Coronary artery (tissue), 2 donors: ENCODE measurements at regions not wholly inside any gene's neighbourhood (a gene's known extent, or its start where the extent isn't known, plus 50 kb on each side); places are given as distances from the start of the nearest gene placed in this dataset.

Experiments
- DNase-seq: peaks from one replicate; pipeline ENCODE4 v3.0.0-alpha.2; 2017; ENCODE audit warnings: low spot score
- H3K27ac ChIP-seq, 2 donors: fragments of 200-600 bp; sonication (generic); one replicate each; pipeline ENCODE4 v1.5.1; 2016 to 2019
- H3K4me3 ChIP-seq: fragments of 200-600 bp; sonication (generic); 2 replicates; pipeline ENCODE4 v1.5.1; 2016; ENCODE audit warnings: mild to moderate bottlenecking, moderate library complexity
- CTCF ChIP-seq: fragments of 200-600 bp; sonication (generic); IDR thresholded peaks from one replicate; pipeline ENCODE4 v1.5.1; 2019; ENCODE audit warnings: antibody characterized with exemption

- DNase-seq, result no peak
- TF ChIP-seq CTCF, result no peak
- no peak overlapping the region for H3K27ac ChIP-seq
- H3K4me3 ChIP-seq, result no peak overlapping the region
Observed at GRCh38 chr16:60346256-60346655, 1612.1 kb upstream of the GOT2 start.

- Histone ChIP-seq H3K4me3 (no peak overlapping the region), H3K27ac (no peak overlapping the region)
- DNase-seq, result no peak
- no peak for TF ChIP-seq CTCF
Observed at GRCh38 chr16:60337671-60338070, 1603.6 kb upstream of the GOT2 start.

GRCh38 chr16:60331168-60331567 lies 1597.1 kb upstream of the GOT2 start:
- no peak for DNase-seq
- H3K4me3 ChIP-seq, result no peak overlapping the region
- no peak overlapping the region for H3K27ac ChIP-seq
- no peak for TF ChIP-seq CTCF

GRCh38 chr16:60329108-60329507 lies 1595.0 kb upstream of the GOT2 start:
- no peak for TF ChIP-seq CTCF
- H3K27ac ChIP-seq, result no peak overlapping the region
- no peak overlapping the region for H3K4me3 ChIP-seq
- no peak for DNase-seq

GRCh38 chr16:60328152-60328551 lies 1594.0 kb upstream of the GOT2 start:
- Histone ChIP-seq H3K27ac (no peak overlapping the region), H3K4me3 (no peak overlapping the region)
- no peak for DNase-seq
- TF ChIP-seq CTCF, result no peak

GRCh38 chr16:60318486-60318885 lies 1584.4 kb upstream of the GOT2 start:
- TF ChIP-seq CTCF, result no peak
- no peak overlapping the region for H3K27ac ChIP-seq
- no peak for DNase-seq
- H3K4me3 ChIP-seq, result no peak overlapping the region

- no peak overlapping the region for H3K27ac ChIP-seq
- no peak for TF ChIP-seq CTCF
- no peak for DNase-seq
- H3K4me3 ChIP-seq, result no peak overlapping the region
Observed at GRCh38 chr16:60310846-60311445, 1576.8 kb upstream of the GOT2 start.
